CD4-positive, alpha-beta T cell (primary cell): ENCODE measurements at regions not wholly inside any gene's neighbourhood (a gene's known extent, or its start where the extent isn't known, plus 50 kb on each side); places are given as distances from the start of the nearest gene placed in this dataset.

Experiments
- ATAC-seq: fragments of 200-7000 bp; cut with Tn5 transposase; one replicate; pipeline ENCODE4 v1.10.0; 2022; ENCODE audit warnings: mild to moderate bottlenecking; ENCODE audit not compliant: poor library complexity
- CTCF ChIA-PET: fragments of 350-600 bp; sonication (Branson Sonifier 250); formaldehyde crosslinking; loops from one replicate; lab custom pipeline; 2021; ENCODE audit warnings: antibody characterized with exemption, inconsistent platforms; lab: Charles Lee
- POLR2A ChIA-PET: fragments of 350-600 bp; sonication (Branson Sonifier 250); formaldehyde crosslinking; loops from one replicate; lab custom pipeline; 2021; ENCODE audit warnings: antibody characterized with exemption, inconsistent platforms; lab: Charles Lee
- DNase-seq, 14 experiments: peaks; one replicate each; pipeline ENCODE4 v3.0.0-alpha.2; 2013 to 2020; ENCODE audit warnings: mixed read lengths in 2 of 14
- H3K27ac ChIP-seq, 2 donors: one replicate each; pipeline versions ENCODE4 v1.5.1 to v1.7.0; 2013; ENCODE audit warnings: low read length in 2 of 2, low read depth in 1 of 2, mild to moderate bottlenecking in 1 of 2
- H3K27me3 ChIP-seq, 2 experiments: 1 replicate in 1 of 2; 2 replicates in 1 of 2; pipeline versions ENCODE4 v1.6.1 to v1.7.0; 2013; ENCODE audit warnings: low read length in 2 of 2, control low read depth in 1 of 2, mild to moderate bottlenecking in 1 of 2, moderate library complexity in 1 of 2; ENCODE audit not compliant: insufficient read depth in 2 of 2, control insufficient read depth in 1 of 2
- H3K36me3 ChIP-seq: one replicate; pipeline ENCODE4 v1.6.1; 2013; ENCODE audit warnings: low read length, control low read depth; ENCODE audit not compliant: insufficient read depth
- H3K4me1 ChIP-seq: one replicate; pipeline ENCODE4 v1.6.1; 2013; ENCODE audit warnings: low read length, control low read depth; ENCODE audit not compliant: insufficient read depth
- H3K4me3 ChIP-seq: one replicate; pipeline ENCODE4 v1.5.1; 2013; ENCODE audit warnings: mild to moderate bottlenecking, low read length, moderate library complexity
- H3K9me3 ChIP-seq, 2 experiments: 1 replicate in 1 of 2; 2 replicates in 1 of 2; pipeline versions ENCODE4 v1.6.1 to v1.7.0; 2013; ENCODE audit warnings: low read length in 2 of 2, mild to moderate bottlenecking in 2 of 2, control low read depth in 1 of 2, moderate library complexity in 1 of 2; ENCODE audit not compliant: control insufficient read depth in 1 of 2, insufficient read depth in 1 of 2
- H3K27ac Mint-ChIP-seq: one replicate; pipeline ENCODE4 v1.8.0; 2020; ENCODE audit warnings: mixed read lengths
- H3K27me3 Mint-ChIP-seq: one replicate; pipeline ENCODE4 v1.8.0; 2021; ENCODE audit warnings: mixed read lengths
- H3K36me3 Mint-ChIP-seq: one replicate; pipeline ENCODE4 v1.8.0; 2021; ENCODE audit warnings: low read depth, mixed read lengths
- H3K4me1 Mint-ChIP-seq: one replicate; pipeline ENCODE4 v1.8.0; 2021; ENCODE audit warnings: low read depth, mixed read lengths
- H3K4me3 Mint-ChIP-seq: one replicate; pipeline ENCODE4 v1.8.0; 2020; ENCODE audit warnings: mild to moderate bottlenecking, mixed read lengths
- H3K9me3 Mint-ChIP-seq: one replicate; pipeline ENCODE4 v1.8.0; 2020; ENCODE audit warnings: mixed read lengths
- CTCF ChIP-seq: fragments of 200-600 bp; IDR thresholded peaks from one replicate; pipeline ENCODE4 v1.8.0; 2022; ENCODE audit warnings: antibody characterized with exemption, mild to moderate bottlenecking
- intact Hi-C, 2 experiments: fragments of 100-400 bp; cut with DNase I in 1 of 2; cut with micrococcal nuclease in 1 of 2; formaldehyde crosslinking; loops; one replicate each; pipeline versions ENCODE4 v1.15.1 to v1.9.0; 2023 to 2025; cut with DNase I, micrococcal nuclease

GRCh38 chr9:27991221-27991620 is 417.9 kb upstream of the C9orf72 start:
- CTCF ChIA-PET, result no interaction called here
- H3K9me3 Mint-ChIP-seq, result no peaks in the 10 kb centered on the region
- no peaks in the 10 kb centered on the region for H3K27me3 ChIP-seq

GRCh38 chr9:28001096-28001495 is 427.8 kb upstream of the C9orf72 start:
- no peaks in the 10 kb centered on the region for H3K27me3 ChIP-seq
- no peak overlapping the region for H3K27ac Mint-ChIP-seq
- no peak overlapping the region for H3K4me3 ChIP-seq
- DNase-seq (no peak), ATAC-seq (no peak)
- H3K27ac ChIP-seq, result no peak overlapping the region
- peaks cover 0 to 6% of the 10 kb centered on the region in 2 experiments for H3K9me3 ChIP-seq
- no peak overlapping the region for H3K4me3 Mint-ChIP-seq
- no peaks in the 10 kb centered on the region for H3K9me3 Mint-ChIP-seq
- ChIA-PET CTCF (no interaction called here), POLR2A (no interaction called here)
- H3K36me3 ChIP-seq, result no peaks in the 10 kb centered on the region
- H3K36me3 Mint-ChIP-seq, result no peaks in the 10 kb centered on the region
- no peaks in the 10 kb centered on the region for H3K4me1 ChIP-seq
- H3K4me1 Mint-ChIP-seq, result no peaks in the 10 kb centered on the region
- intact Hi-C loops, result no loop called here
- no peak for TF ChIP-seq CTCF
- H3K27me3 Mint-ChIP-seq, result no peaks in the 10 kb centered on the region

More at GRCh38 chr9:27991221-27991620, 417.9 kb upstream of the C9orf72 start:
- Mint-ChIP-seq H3K27ac (no peak overlapping the region), H3K36me3 (no peaks in the 10 kb centered on the region), H3K27me3 (no peaks in the 10 kb centered on the region), H3K4me3 (no peak overlapping the region), H3K4me1 (no peaks in the 10 kb centered on the region)
- Histone ChIP-seq H3K4me1 (no peaks in the 10 kb centered on the region), H3K27ac (no peak overlapping the region), H3K9me3 (no peaks in the 10 kb centered on the region), H3K36me3 (no peaks in the 10 kb centered on the region), H3K4me3 (no peak overlapping the region)
- intact Hi-C loops, result no loop called here
- no peak for DNase-seq
- no peak for TF ChIP-seq CTCF
- no peak for ATAC-seq
- POLR2A ChIA-PET, result no interaction called here

GRCh38 chr9:28004900-28005299 is 431.6 kb upstream of the C9orf72 start:
- Mint-ChIP-seq H3K27me3 (no peaks in the 10 kb centered on the region), H3K36me3 (no peaks in the 10 kb centered on the region), H3K4me3 (no peak overlapping the region), H3K4me1 (no peaks in the 10 kb centered on the region), H3K27ac (no peak overlapping the region), H3K9me3 (no peaks in the 10 kb centered on the region)
- Histone ChIP-seq H3K4me3 (no peak overlapping the region), H3K4me1 (no peaks in the 10 kb centered on the region), H3K36me3 (no peaks in the 10 kb centered on the region), H3K27ac (no peak overlapping the region), H3K9me3 (peaks cover 0 to 3% of the 10 kb centered on the region in 2 experiments), H3K27me3 (no peaks in the 10 kb centered on the region)
- CTCF ChIA-PET, result no interaction called here
- POLR2A ChIA-PET, result no interaction called here
- TF ChIP-seq CTCF, result no peak
- intact Hi-C loops, result no loop called here
- DNase-seq (no peak), ATAC-seq (no peak)
